Gastroesophageal sphincter (tissue), 4 donors: ENCODE measurements at regions not wholly inside any gene's neighbourhood (a gene's known extent, or its start where the extent isn't known, plus 50 kb on each side); places are given as distances from the start of the nearest gene placed in this dataset.

Experiments
- ATAC-seq: fragments of 150-250 bp; one replicate; pipeline ENCODE4 v1.9.1; 2016; ENCODE audit warnings: mild to moderate bottlenecking, moderate library complexity
- H3K27ac ChIP-seq, 4 donors: fragments of 200-600 bp; sonication (generic) in 3 of 4; 1 replicate in 3 of 4; 2 replicates in 1 of 4; pipeline ENCODE4 v1.5.1; 2016 to 2019
- H3K27me3 ChIP-seq: fragments of 200-600 bp; sonication (generic); one replicate; pipeline ENCODE4 v1.5.1; 2019
- H3K36me3 ChIP-seq, 2 donors: fragments of 200-600 bp; sonication (generic); one replicate each; pipeline ENCODE4 v1.5.1; 2019; ENCODE audit warnings: control low read depth in 1 of 2
- H3K4me1 ChIP-seq, 3 donors: fragments of 200-600 bp; sonication (generic); 1 replicate in 2 of 3; 2 replicates in 1 of 3; pipeline ENCODE4 v1.5.1; 2016 to 2019; ENCODE audit warnings: control low read depth in 2 of 3
- H3K4me3 ChIP-seq, 2 donors: fragments of 200-600 bp; sonication (generic); one replicate each; pipeline ENCODE4 v1.5.1; 2019; ENCODE audit warnings: mild to moderate bottlenecking in 1 of 2, moderate library complexity in 1 of 2
- H3K9me3 ChIP-seq, 3 donors: fragments of 200-600 bp; sonication (generic); one replicate each; pipeline ENCODE4 v1.5.1; 2017 to 2019; ENCODE audit warnings: control low read depth in 2 of 3
- CTCF ChIP-seq, 4 experiments: fragments of 200-600 bp in 2 of 4; fragments of 450-650 bp in 2 of 4; sonication (generic) in 1 of 4; IDR thresholded peaks; one replicate each; pipeline ENCODE4 v1.5.1; 2017 to 2019; ENCODE audit warnings: antibody characterized with exemption in 4 of 4, mild to moderate bottlenecking in 2 of 4, moderate library complexity in 2 of 4
- EP300 ChIP-seq: sonication (generic); formaldehyde crosslinking; IDR thresholded peaks from one replicate; pipeline ENCODE4 v1.6.1; 2017; ENCODE audit warnings: antibody characterized with exemption, mild to moderate bottlenecking
- POLR2A ChIP-seq, 2 donors: fragments of 450-650 bp; IDR thresholded peaks; one replicate each; pipeline ENCODE4 v1.6.1; 2017; ENCODE audit warnings: antibody characterized with exemption in 2 of 2, mild to moderate bottlenecking in 2 of 2, moderate library complexity in 1 of 2
- POLR2AphosphoS5 ChIP-seq: sonication (generic); formaldehyde crosslinking; IDR thresholded peaks from one replicate; pipeline ENCODE4 v1.6.1; 2017; ENCODE audit warnings: antibody characterized with exemption
- WGBS, 2 donors: methylation state at CpG; one replicate each; pipeline ENCODE4 v1.1.5; 2018; ENCODE audit warnings: low coverage in 1 of 2; 5-methylcytosine and 5-hydroxymethylcytosine counted together

GRCh38 chr5:84683594-84683993 lies 298.9 kb upstream of the EDIL3 start:
- H3K4me3 ChIP-seq = no peak overlapping the region
- H3K27me3 ChIP-seq = no peaks in the 10 kb centered on the region
- ATAC-seq = no peak
- no peaks in the 10 kb centered on the region for H3K9me3 ChIP-seq
- no peak for TF ChIP-seq POLR2A (IDR thresholded peaks at IDR 0.05)
- no peak for TF ChIP-seq POLR2AphosphoS5
- no peak for TF ChIP-seq EP300
- TF ChIP-seq CTCF (IDR thresholded peaks at IDR 0.05) = no peak
- no peaks in the 10 kb centered on the region for H3K4me1 ChIP-seq
- H3K27ac ChIP-seq = no peak overlapping the region
- WGBS, 2 donors = 83 to 89% methylated on average over 1 to 2 of the region's 2 CpGs
- H3K36me3 ChIP-seq = no peaks in the 10 kb centered on the region

- no peak for ATAC-seq
- no peak for TF ChIP-seq EP300
- TF ChIP-seq CTCF (IDR thresholded peaks at IDR 0.05) = no peak
- TF ChIP-seq POLR2A (IDR thresholded peaks at IDR 0.05) = no peak
- TF ChIP-seq POLR2AphosphoS5 = no peak
- Histone ChIP-seq H3K4me3 (no peak overlapping the region), H3K4me1 (no peaks in the 10 kb centered on the region), H3K27me3 (no peaks in the 10 kb centered on the region), H3K27ac (no peak overlapping the region), H3K9me3 (no peaks in the 10 kb centered on the region), H3K36me3 (no peaks in the 10 kb centered on the region)
- 62 to 82% methylated on average over 1 of the region's 1 CpG for WGBS, 2 donors
Measured at GRCh38 chr5:84682531-84682930, 297.9 kb upstream of the EDIL3 start.

GRCh38 chr5:84680908-84681307 lies 296.2 kb upstream of the EDIL3 start:
- no peaks in the 10 kb centered on the region for H3K9me3 ChIP-seq
- no peak overlapping the region for H3K4me3 ChIP-seq
- no peaks in the 10 kb centered on the region for H3K4me1 ChIP-seq
- ATAC-seq = no peak
- H3K36me3 ChIP-seq = no peaks in the 10 kb centered on the region
- TF ChIP-seq POLR2AphosphoS5 = no peak
- H3K27ac ChIP-seq = no peak overlapping the region
- H3K27me3 ChIP-seq = no peaks in the 10 kb centered on the region

GRCh38 chr5:84673785-84674184 lies 289.1 kb upstream of the EDIL3 start:
- Histone ChIP-seq H3K27me3 (no peaks in the 10 kb centered on the region), H3K27ac (no peak overlapping the region), H3K9me3 (peaks cover 0 to 4% (median 0%) of the 10 kb centered on the region in 3 donors), H3K36me3 (no peaks in the 10 kb centered on the region), H3K4me3 (no peak overlapping the region), H3K4me1 (no peaks in the 10 kb centered on the region)
- ATAC-seq = no peak
- TF ChIP-seq POLR2AphosphoS5 (no peak), POLR2A (IDR thresholded peaks at IDR 0.05) (no peak), EP300 (no peak), CTCF (IDR thresholded peaks at IDR 0.05) (no peak)
- 56% methylated on average over 3 of the region's 3 CpGs; no CpG with 5 or more reads in 1 of the 2 donors for WGBS, 2 donors

GRCh38 chr5:84667576-84667975 lies 282.9 kb upstream of the EDIL3 start:
- Histone ChIP-seq H3K9me3 (peaks cover 0 to 4% (median 0%) of the 10 kb centered on the region in 3 donors), H3K4me3 (no peak overlapping the region), H3K4me1 (no peaks in the 10 kb centered on the region), H3K36me3 (no peaks in the 10 kb centered on the region), H3K27me3 (no peaks in the 10 kb centered on the region), H3K27ac (no peak overlapping the region)
- TF ChIP-seq EP300 (no peak), POLR2A (IDR thresholded peaks at IDR 0.05) (no peak), CTCF (IDR thresholded peaks at IDR 0.05) (no peak), POLR2AphosphoS5 (no peak)
- ATAC-seq = no peak
- 95 to 100% methylated on average over 3 of the region's 3 CpGs for WGBS, 2 donors

GRCh38 chr5:84650429-84650828 lies 265.7 kb upstream of the EDIL3 start:
- TF ChIP-seq POLR2AphosphoS5 (no peak), CTCF (IDR thresholded peaks at IDR 0.05) (no peak), POLR2A (IDR thresholded peaks at IDR 0.05) (no peak), EP300 (no peak)
- Histone ChIP-seq H3K4me1 (no peaks in the 10 kb centered on the region), H3K27me3 (no peaks in the 10 kb centered on the region), H3K4me3 (no peak overlapping the region), H3K9me3 (peaks cover 0 to 4% (median 0%) of the 10 kb centered on the region in 3 donors), H3K36me3 (no peaks in the 10 kb centered on the region), H3K27ac (no peak overlapping the region)
- ATAC-seq = no peak
- 30 to 31% methylated on average over 1 of the region's 1 CpG for WGBS, 2 donors
